Activated naive CD8-positive, alpha-beta T cell treated with anti-CD3 and anti-CD28 coated beads, Interleukin-2, amount 10 ng/mL, durations not matched to agents 7 days and 5 days (primary cell): ENCODE measurements at regions not wholly inside any gene's neighbourhood (a gene's known extent, or its start where the extent isn't known, plus 50 kb on each side); places are given as distances from the start of the nearest gene placed in this dataset.

Source experiments
- ATAC-seq: fragments of 150-1000 bp; cut with Tn5 transposase; one replicate; pipeline ENCODE4 v1.10.0; 2021; ENCODE audit warnings: low read depth, moderate library complexity
- POLR2A ChIA-PET: fragments of 350-600 bp; sonication (Branson Sonifier 250); formaldehyde crosslinking; loops from one replicate; lab custom pipeline; 2021; ENCODE audit warnings: antibody characterized with exemption; lab: Charles Lee
- DNase-seq: peaks from one replicate; pipeline ENCODE4 v3.0.0; 2021
- H3K27ac Mint-ChIP-seq: one replicate; pipeline ENCODE4 v1.8.0; 2022; ENCODE audit warnings: mild to moderate bottlenecking, mixed read lengths
- H3K27me3 Mint-ChIP-seq: one replicate; pipeline ENCODE4 v1.8.0; 2022; ENCODE audit warnings: mild to moderate bottlenecking, moderate library complexity, mixed read lengths
- H3K36me3 Mint-ChIP-seq: one replicate; pipeline ENCODE4 v1.8.0; 2021; ENCODE audit warnings: mild to moderate bottlenecking, mixed read lengths
- H3K4me1 Mint-ChIP-seq: one replicate; pipeline ENCODE4 v1.8.0; 2021; ENCODE audit warnings: mixed read lengths
- H3K4me3 Mint-ChIP-seq: one replicate; pipeline ENCODE4 v1.8.0; 2022; ENCODE audit warnings: mild to moderate bottlenecking, moderate library complexity, mixed read lengths
- H3K9me3 Mint-ChIP-seq: one replicate; pipeline ENCODE4 v1.8.0; 2021; ENCODE audit warnings: mixed read lengths

DNA sequence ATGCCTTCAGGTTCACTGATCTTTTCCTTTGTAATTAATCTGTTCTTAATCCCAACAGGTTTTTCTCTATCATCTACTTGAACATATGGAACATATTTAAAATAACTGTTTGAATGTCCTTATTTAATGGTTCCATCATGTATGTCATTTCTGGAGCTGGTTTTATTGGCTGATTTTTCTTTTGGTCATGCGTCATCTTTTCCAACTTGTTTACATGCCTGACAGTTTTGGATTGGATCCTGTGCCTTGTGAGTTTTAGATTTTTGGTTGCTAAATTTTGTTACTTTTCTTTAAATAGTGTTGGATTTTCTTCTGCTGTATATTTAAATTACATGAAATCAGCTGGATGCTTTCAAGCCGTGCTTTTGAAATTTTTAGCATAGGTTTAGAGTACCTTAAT is 237.3 kb upstream of the DAAM1 start:
- DNase-seq: no peak
- no peaks in the 10 kb centered on the region for H3K36me3 Mint-ChIP-seq
- H3K9me3 Mint-ChIP-seq: no peaks in the 10 kb centered on the region
- peaks cover 16% of the 10 kb centered on the region for H3K27me3 Mint-ChIP-seq
- no peak for ATAC-seq
- peaks cover under 1% of the 10 kb centered on the region for H3K4me1 Mint-ChIP-seq
- no peak overlapping the region for H3K27ac Mint-ChIP-seq
- H3K4me3 Mint-ChIP-seq: no peak overlapping the region
- POLR2A ChIA-PET: no interaction called here

DNA sequence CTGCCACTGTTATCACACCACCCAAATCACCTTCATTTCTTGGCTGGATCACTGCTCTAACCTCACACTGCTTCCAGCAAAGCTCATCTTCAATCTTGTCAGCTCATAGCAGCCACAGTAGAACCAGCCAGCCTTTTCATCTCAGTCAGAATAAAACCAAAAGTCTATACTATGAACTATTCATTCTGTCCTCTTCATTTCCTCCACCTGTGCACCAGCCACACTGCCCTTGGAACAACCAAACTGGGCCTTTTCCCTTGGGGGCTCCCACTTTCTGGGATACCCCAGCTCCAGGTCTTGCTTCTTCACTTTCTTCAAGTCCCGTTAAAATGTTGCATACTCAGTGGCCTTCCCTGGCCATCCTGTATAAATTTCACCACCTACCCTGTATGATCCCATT is 234.4 kb upstream of the DAAM1 start:
- DNase-seq (no peak), ATAC-seq (no peak)
- no peak overlapping the region for H3K4me3 Mint-ChIP-seq
- peaks cover 5% of the 10 kb centered on the region for H3K4me1 Mint-ChIP-seq
- POLR2A ChIA-PET: no interaction called here
- H3K36me3 Mint-ChIP-seq: no peaks in the 10 kb centered on the region
- H3K27me3 Mint-ChIP-seq: peaks cover 16% of the 10 kb centered on the region
- H3K27ac Mint-ChIP-seq: no peak overlapping the region
- H3K9me3 Mint-ChIP-seq: peaks cover 2% of the 10 kb centered on the region

DNA sequence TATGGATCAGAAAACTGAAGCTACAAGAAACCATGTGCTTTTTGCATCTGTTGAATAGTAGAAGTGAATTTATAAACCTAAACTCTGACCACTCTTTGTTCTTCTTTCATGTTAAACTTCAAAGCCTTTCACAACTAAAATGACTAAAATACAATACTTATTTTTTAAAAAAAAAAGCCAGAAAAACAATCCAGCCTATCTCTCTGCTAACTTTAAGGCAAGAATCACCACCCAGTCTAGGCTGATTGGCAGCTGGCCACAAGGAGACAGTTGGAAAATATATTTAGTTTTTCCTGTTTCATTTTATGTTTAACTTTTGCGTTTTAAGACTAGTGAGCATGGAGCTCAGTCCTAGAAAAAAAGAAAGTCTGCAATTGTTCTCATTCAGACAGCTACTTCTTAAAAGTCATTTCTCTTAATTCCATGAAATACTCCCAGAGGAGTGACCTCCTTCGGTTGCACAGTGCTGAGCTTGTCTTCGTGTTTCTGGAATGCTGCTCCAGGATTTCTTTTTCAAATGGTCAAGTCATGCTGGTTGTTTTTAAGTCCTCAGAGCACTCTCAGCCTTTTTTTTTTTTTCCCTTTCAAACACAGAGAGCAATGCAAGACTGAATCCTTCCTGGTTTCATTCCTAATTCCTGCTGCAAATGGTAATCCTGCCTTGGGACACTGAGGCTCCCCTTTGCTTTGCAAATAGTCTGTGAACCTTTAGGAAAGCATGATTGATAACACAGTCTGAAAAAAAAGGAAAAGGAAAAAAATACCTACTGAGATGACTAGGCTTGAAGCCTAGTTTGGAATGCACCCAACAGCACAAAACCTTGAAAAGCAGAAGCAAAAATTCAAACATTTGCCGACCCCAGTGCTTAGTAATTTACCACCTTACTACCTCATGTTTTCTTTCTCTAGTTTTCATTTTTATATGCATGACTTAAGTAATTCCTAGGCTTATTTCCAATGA is 233.3 kb upstream of the DAAM1 start:
- no peak overlapping the region for H3K4me3 Mint-ChIP-seq
- H3K36me3 Mint-ChIP-seq: no peaks in the 10 kb centered on the region
- peaks cover 2% of the 10 kb centered on the region for H3K9me3 Mint-ChIP-seq
- ATAC-seq (no peak), DNase-seq (no peak)
- POLR2A ChIA-PET: no interaction called here
- H3K27ac Mint-ChIP-seq: no peak overlapping the region
- peaks cover 5% of the 10 kb centered on the region for H3K4me1 Mint-ChIP-seq
- H3K27me3 Mint-ChIP-seq: peaks cover 16% of the 10 kb centered on the region

DNA sequence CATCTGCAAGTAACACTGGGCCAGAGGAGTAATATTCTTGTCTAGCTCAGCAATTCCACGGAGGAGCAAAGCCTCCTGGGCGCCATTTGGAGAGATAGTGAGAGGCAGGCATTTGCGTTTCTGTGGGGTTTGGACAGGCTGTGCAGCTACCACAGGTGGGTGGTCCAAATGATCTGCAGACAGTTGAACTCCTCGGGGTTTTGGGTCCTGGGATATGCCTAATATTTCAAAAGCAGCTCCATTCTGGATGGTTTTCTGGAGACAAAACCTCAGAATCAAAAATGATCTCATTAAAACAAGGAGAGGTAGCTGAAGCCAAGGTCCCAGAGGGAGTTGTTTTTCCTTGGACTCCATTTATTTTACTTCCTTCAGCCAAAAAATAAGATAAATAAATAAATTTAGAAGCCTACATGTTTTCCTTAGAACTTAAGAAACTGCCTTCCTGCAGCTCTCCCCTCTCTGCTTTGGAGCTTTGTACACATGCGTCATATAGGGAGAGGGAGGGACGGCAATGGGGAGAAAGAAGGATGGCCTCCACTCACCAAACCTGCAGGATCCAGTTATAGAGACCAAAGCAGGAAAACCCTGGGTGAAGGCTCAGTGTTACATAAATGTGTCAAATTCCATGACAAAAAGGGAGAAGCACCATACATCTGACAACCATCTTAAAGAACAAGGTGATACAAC is 227.3 kb upstream of the DAAM1 start:
- ATAC-seq (no peak), DNase-seq (no peak)
- H3K9me3 Mint-ChIP-seq: peaks cover 2% of the 10 kb centered on the region
- H3K4me3 Mint-ChIP-seq: no peak overlapping the region
- peaks cover 4% of the 10 kb centered on the region for H3K4me1 Mint-ChIP-seq
- no peaks in the 10 kb centered on the region for H3K36me3 Mint-ChIP-seq
- H3K27me3 Mint-ChIP-seq: no peaks in the 10 kb centered on the region
- no peak overlapping the region for H3K27ac Mint-ChIP-seq
- POLR2A ChIA-PET: no interaction called here

DNA sequence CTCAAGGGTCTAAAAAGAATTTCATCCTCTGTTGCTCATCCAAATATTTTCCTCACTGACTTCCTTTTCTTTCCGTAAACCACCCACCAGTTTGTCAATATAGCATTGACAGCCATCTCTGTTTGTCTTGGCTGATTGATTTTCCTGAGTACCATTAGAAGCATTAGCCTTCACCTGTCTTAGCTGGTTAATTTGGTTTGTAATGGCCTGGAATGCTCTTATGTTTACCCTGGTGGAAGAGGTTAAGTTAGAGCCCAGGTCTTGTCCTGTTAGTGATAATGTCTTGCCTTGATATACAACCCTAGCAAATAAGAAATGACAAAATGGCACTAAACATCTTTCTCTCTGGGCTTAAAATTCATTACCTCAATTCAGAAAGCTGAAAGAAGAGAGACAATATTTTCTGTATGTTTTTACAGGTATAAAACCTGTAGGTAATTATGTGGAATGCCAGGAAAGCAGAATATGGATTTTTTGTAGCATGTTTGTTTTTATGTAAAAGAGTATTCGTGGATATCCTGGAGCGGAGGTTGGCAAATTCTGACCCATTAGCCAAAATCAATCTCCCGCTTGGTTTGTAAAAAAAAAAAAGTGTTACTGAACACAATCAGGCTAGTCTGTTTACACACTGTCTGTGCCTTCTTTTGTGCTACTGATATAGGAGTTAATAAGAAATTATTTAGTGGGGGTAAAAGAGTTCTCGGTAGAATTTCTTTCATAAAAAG is 224.4 kb upstream of the DAAM1 start:
- peaks cover 2% of the 10 kb centered on the region for H3K27me3 Mint-ChIP-seq
- no peaks in the 10 kb centered on the region for H3K36me3 Mint-ChIP-seq
- DNase-seq (no peak), ATAC-seq (no peak)
- H3K4me1 Mint-ChIP-seq: no peaks in the 10 kb centered on the region
- no peaks in the 10 kb centered on the region for H3K9me3 Mint-ChIP-seq
- H3K27ac Mint-ChIP-seq: no peak overlapping the region
- POLR2A ChIA-PET: no interaction called here
- H3K4me3 Mint-ChIP-seq: no peak overlapping the region

DNA sequence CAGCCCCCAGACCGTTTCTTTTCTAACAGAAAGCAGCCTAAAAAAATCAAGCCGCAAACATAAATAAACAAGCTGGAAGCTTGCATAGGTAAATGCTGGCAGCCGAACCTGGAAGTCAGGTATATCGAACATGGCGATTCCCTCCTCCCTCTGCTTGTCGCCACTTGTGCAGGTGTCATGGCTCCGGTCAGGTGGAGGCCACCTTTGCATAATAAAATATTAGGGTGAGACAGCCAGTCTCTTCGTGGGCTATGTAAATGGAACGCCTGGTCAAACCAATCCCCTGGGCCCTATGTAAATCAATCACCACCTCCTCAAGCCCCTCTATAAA is 223.9 kb upstream of the DAAM1 start:
- H3K4me1 Mint-ChIP-seq: no peaks in the 10 kb centered on the region
- H3K27me3 Mint-ChIP-seq: peaks cover 2% of the 10 kb centered on the region
- ATAC-seq (no peak), DNase-seq (no peak)
- no peak overlapping the region for H3K27ac Mint-ChIP-seq
- H3K4me3 Mint-ChIP-seq: no peak overlapping the region
- POLR2A ChIA-PET: no interaction called here
- no peaks in the 10 kb centered on the region for H3K36me3 Mint-ChIP-seq
- H3K9me3 Mint-ChIP-seq: no peaks in the 10 kb centered on the region

DNA sequence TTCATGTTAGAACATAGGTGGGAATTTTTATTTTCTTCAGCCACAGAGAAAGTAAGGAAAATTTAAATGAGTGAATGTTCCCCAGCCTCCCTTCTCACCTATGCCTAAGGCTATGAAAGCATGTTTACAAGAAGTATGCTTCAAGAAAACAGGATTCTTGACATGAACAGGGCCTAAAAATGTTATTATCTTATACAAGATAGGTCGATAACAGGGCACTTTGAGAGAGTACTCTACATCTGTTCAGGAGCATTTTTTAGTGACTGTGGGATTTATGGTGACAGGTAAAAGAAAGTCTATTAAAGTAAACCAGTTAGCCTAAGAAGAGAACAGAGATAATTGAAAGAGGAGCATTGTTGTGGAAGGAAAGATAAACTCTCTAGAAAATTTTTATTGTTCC is 222.9 kb upstream of the DAAM1 start:
- Mint-ChIP-seq H3K4me3 (no peak overlapping the region), H3K9me3 (no peaks in the 10 kb centered on the region), H3K4me1 (no peaks in the 10 kb centered on the region), H3K36me3 (no peaks in the 10 kb centered on the region), H3K27ac (no peak overlapping the region), H3K27me3 (peaks cover 2% of the 10 kb centered on the region)
- no peak for DNase-seq
- POLR2A ChIA-PET: no interaction called here
- no peak for ATAC-seq

DNA sequence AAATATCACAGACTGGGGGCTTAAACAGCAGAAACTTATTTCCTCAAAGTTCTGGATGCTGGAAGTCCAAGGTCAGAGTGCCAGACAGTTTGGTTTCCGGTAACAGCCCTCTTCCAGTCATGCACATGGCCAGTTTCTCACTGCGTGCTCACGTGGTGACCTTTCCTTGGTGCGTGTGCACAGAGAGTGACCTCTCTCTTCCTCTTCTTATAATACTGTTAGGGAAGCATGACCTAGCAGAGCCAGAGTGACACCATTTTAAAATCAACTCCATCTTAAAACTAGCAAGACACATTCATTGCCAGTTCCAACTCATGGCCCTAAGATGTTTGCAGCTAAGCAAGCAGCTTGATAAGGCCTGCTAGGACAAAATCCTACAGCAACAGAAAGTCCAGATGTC is 221.5 kb upstream of the DAAM1 start:
- DNase-seq (no peak), ATAC-seq (no peak)
- Mint-ChIP-seq H3K9me3 (no peaks in the 10 kb centered on the region), H3K4me1 (no peaks in the 10 kb centered on the region), H3K36me3 (no peaks in the 10 kb centered on the region), H3K27ac (no peak overlapping the region), H3K27me3 (peaks cover 2% of the 10 kb centered on the region), H3K4me3 (no peak overlapping the region)
- POLR2A ChIA-PET: no interaction called here

DNA sequence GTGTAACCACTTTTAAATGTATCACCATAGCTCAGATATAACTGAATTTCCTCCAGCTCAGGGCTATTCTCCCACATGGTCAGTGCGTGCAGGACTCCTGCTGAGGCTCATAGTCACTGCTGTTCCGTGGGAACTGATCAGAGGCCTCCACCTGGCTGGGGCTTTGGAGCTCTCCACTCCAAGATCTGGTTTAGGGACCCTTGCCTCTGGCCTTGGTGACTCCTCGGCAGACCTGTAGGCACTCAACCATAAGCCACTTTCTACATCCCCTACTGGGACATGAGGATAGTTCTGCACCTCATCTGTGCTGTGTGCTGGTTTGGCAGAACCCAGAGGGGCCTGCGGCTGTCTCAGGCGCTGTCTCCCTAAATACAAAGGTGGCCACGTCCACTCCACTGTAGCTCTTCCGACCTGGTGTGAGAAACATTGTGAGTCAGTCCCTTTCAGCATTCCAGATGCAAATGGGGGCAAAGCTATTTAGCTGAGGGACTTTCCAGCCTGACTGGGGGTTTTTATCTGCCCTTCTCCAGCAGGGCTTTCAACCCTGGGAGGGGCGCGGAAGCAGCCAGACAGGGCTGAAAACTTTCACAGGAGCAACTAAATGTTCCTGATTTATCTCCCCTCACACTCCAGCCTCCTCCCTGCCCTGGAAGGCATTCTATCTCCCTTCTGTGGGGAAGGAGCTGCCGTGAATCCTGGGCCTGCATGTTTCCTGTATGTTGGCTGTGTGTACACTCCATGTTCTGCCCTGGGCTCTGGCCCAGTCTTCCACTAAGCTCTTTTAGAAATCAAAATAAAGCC is 218.3 kb upstream of the DAAM1 start:
- no peak overlapping the region for H3K27ac Mint-ChIP-seq
- H3K36me3 Mint-ChIP-seq: no peaks in the 10 kb centered on the region
- no peak overlapping the region for H3K4me3 Mint-ChIP-seq
- DNase-seq: no peak
- ATAC-seq: no peak
- POLR2A ChIA-PET: no interaction called here
- peaks cover 2% of the 10 kb centered on the region for H3K27me3 Mint-ChIP-seq
- H3K9me3 Mint-ChIP-seq: no peaks in the 10 kb centered on the region
- no peaks in the 10 kb centered on the region for H3K4me1 Mint-ChIP-seq

DNA sequence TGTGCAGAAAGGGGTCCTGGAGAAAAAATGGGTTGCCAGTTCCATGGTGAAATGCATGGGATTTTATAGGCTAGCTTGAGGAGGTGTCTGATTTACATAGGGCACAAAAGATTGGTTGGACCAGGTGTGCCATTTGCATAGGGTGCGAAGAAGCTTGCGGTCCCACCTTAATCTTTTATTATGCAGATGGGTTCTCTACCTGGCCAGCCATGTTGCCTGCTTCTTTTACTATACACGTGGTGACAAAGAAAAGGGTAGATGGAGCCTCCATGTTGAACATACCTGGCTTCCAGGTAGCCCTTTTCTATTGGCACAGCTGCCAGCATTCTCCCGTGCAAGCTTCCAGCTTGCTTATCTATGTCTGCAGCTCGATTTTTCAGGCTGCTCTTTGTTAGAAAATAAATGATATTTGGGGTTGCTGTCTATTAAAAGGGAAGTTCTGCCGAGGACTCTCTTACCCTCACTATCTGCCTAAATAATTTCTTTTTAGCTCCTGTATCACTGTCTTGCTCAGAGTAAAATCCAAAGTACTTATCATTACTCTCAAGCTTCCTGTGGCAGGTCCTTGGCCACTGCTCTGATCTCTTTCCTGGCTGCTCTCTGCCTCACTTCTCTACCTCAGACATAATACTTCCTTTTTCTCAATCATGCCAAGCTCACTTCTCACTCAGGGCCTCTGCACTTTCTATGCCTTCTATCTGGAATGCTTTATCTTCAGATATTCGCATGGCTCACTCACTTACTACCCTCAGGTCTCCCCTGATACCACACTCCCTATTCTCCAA is 216.0 kb upstream of the DAAM1 start:
- H3K27me3 Mint-ChIP-seq: peaks cover 2% of the 10 kb centered on the region
- H3K9me3 Mint-ChIP-seq: no peaks in the 10 kb centered on the region
- H3K4me1 Mint-ChIP-seq: no peaks in the 10 kb centered on the region
- no peaks in the 10 kb centered on the region for H3K36me3 Mint-ChIP-seq
- no peak for ATAC-seq
- no peak overlapping the region for H3K4me3 Mint-ChIP-seq
- POLR2A ChIA-PET: no interaction called here
- H3K27ac Mint-ChIP-seq: no peak overlapping the region
- DNase-seq: no peak

DNA sequence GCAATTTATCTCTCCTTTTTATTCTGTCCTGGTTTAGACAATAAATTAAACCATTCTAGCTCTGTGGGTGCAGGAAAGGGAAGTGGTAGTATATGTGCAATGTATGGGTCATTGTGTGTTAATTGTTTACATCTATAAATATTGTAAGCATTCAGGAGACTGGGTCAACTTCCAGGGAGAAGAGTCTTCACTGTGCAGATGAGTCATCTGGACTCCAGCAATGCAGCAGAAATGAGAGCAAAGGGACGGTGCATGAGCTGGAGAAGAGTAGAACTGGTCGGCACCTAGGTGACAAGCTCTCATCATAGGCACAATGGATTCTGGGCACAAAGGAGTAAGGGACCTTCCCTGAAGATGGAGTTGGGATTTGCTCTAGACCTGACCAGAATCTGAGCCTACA is 211.1 kb upstream of the DAAM1 start:
- H3K27me3 Mint-ChIP-seq: no peaks in the 10 kb centered on the region
- H3K9me3 Mint-ChIP-seq: no peaks in the 10 kb centered on the region
- no peak for DNase-seq
- POLR2A ChIA-PET: no interaction called here
- ATAC-seq: no peak
- no peak overlapping the region for H3K4me3 Mint-ChIP-seq
- H3K4me1 Mint-ChIP-seq: no peaks in the 10 kb centered on the region
- H3K27ac Mint-ChIP-seq: no peak overlapping the region
- no peaks in the 10 kb centered on the region for H3K36me3 Mint-ChIP-seq

DNA sequence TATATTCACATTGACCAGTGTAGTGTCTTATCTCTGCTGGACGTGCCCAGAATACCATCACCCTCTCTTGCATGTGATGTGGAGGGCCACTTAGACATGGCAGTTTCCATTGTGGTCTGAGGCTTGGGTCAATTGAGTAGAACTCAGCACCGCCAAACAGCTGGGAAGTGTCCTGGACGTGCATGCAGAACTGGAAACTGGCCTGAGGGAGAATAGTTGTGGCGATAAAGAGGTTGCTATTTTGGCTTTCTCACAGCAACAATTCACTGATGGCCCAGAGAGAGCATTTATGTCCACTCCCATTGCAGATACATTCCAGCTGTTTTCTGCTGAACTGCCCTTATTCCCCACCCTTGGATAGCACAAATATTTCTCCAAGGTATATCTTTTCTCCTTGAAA is 210.1 kb upstream of the DAAM1 start:
- POLR2A ChIA-PET: no interaction called here
- no peak for ATAC-seq

More for the DNA sequence above, 210.1 kb upstream of the DAAM1 start:
- DNase-seq: no peak
- no peaks in the 10 kb centered on the region for H3K36me3 Mint-ChIP-seq
- H3K4me1 Mint-ChIP-seq: no peaks in the 10 kb centered on the region
- H3K27ac Mint-ChIP-seq: no peak overlapping the region
- no peaks in the 10 kb centered on the region for H3K9me3 Mint-ChIP-seq
- no peak overlapping the region for H3K4me3 Mint-ChIP-seq
- H3K27me3 Mint-ChIP-seq: no peaks in the 10 kb centered on the region
